ENCODE measurements at regions not wholly inside any gene's neighbourhood (a gene's known extent, or its start where the extent isn't known, plus 50 kb on each side); places are given as distances from the start of the nearest gene placed in this dataset.

- no peak for TF ChIP-seq EZH2 (IDR thresholded peaks at IDR 0.05; ENCODE audit: borderline replicate concordance, insufficient read depth, low read length, poor library complexity, severe bottlenecking)
- TF ChIP-seq POLR2AphosphoS5 (IDR thresholded peaks at IDR 0.05): no peak
- TF ChIP-seq EP300 (conservative IDR thresholded peaks at IDR 0.05; ENCODE audit: poor library complexity, severe bottlenecking): no peak
- no peak for TF ChIP-seq RAD21 (conservative IDR thresholded peaks at IDR 0.05)
- TF ChIP-seq, protein P1, sequence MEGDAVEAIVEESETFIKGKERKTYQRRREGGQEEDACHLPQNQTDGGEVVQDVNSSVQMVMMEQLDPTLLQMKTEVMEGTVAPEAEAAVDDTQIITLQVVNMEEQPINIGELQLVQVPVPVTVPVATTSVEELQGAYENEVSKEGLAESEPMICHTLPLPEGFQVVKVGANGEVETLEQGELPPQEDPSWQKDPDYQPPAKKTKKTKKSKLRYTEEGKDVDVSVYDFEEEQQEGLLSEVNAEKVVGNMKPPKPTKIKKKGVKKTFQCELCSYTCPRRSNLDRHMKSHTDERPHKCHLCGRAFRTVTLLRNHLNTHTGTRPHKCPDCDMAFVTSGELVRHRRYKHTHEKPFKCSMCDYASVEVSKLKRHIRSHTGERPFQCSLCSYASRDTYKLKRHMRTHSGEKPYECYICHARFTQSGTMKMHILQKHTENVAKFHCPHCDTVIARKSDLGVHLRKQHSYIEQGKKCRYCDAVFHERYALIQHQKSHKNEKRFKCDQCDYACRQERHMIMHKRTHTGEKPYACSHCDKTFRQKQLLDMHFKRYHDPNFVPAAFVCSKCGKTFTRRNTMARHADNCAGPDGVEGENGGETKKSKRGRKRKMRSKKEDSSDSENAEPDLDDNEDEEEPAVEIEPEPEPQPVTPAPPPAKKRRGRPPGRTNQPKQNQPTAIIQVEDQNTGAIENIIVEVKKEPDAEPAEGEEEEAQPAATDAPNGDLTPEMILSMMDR (IDR thresholded peaks at IDR 0.05; ENCODE audit: poor library complexity, severe bottlenecking): no peak
- no peak for TF ChIP-seq SMC3 (conservative IDR thresholded peaks at IDR 0.05; ENCODE audit: poor library complexity)
- no peak for TF ChIP-seq REST (IDR thresholded peaks at IDR 0.05; ENCODE audit: borderline replicate concordance)
- no peak for TF ChIP-seq TAF1 (IDR thresholded peaks at IDR 0.05; ENCODE audit: low read depth)
These were observed 737.9 kb downstream of the INHBA start for GRCh38 chr7:40965016-40965415.

All from neural cell (in vitro differentiated cells).